ENCODE measurements at regions not wholly inside any gene's neighbourhood (a gene's known extent, or its start where the extent isn't known, plus 50 kb on each side); places are given as distances from the start of the nearest gene placed in this dataset.

DNA sequence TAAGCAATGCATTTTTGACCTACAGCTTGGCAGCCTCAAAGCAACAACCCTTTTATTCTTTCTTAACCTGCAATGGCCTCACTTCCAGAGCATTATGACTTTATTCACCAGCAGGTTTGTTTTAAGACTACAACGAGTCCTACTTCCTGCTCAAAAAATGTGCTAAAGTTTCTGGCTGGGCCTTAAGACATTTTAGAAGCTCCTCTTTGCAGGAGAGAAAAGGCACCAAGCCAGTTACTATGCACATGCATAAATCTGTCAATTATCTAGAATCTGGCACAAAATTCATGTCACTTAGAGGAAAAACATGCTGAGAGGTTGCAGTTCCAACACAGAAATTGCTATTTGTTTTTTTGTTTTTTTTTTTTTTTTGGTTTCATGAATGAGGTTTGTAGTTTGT, 223.0 kb upstream of the EPHA5 start:
- Mint-ChIP-seq H3K9me3 (peaks cover 0 to 10% (median 2%) of the 10 kb centered on the region in 3 donors), H3K4me1 (no peaks in the 10 kb centered on the region)

DNA sequence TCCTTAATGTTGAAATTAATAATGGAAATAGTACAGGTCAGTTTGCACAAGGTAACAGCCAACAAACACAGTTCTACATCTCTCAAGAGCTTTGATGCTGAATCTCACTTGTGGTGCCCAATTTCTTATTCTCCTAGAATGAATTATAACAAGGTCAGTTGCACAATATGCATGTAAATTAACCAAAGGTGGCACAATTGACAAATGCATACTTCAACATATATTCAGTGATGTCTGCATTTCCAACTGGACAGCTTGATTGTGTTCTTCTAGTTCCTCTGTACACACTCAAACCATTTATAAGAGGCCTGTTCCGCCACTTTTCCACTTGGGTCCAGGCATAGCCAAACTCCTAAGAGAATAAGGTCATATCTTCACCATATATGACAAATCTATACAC, 210.3 kb upstream of the EPHA5 start:
- no peaks in the 10 kb centered on the region for H3K36me3 Mint-ChIP-seq
- H3K9me3 Mint-ChIP-seq: peaks cover 0 to 4% (median 0%) of the 10 kb centered on the region in 3 donors
- H3K4me3 Mint-ChIP-seq: no peak overlapping the region
- H3K4me1 Mint-ChIP-seq: peaks cover 0 to 1% (median 0%) of the 10 kb centered on the region in 3 donors
- no peak overlapping the region for H3K27ac Mint-ChIP-seq
- H3K27me3 Mint-ChIP-seq: no peaks in the 10 kb centered on the region

More for the DNA sequence above, 223.0 kb upstream of the EPHA5 start:
- Mint-ChIP-seq H3K36me3 (no peaks in the 10 kb centered on the region), H3K27ac (no peak overlapping the region), H3K4me3 (no peak overlapping the region), H3K27me3 (no peaks in the 10 kb centered on the region)

DNA sequence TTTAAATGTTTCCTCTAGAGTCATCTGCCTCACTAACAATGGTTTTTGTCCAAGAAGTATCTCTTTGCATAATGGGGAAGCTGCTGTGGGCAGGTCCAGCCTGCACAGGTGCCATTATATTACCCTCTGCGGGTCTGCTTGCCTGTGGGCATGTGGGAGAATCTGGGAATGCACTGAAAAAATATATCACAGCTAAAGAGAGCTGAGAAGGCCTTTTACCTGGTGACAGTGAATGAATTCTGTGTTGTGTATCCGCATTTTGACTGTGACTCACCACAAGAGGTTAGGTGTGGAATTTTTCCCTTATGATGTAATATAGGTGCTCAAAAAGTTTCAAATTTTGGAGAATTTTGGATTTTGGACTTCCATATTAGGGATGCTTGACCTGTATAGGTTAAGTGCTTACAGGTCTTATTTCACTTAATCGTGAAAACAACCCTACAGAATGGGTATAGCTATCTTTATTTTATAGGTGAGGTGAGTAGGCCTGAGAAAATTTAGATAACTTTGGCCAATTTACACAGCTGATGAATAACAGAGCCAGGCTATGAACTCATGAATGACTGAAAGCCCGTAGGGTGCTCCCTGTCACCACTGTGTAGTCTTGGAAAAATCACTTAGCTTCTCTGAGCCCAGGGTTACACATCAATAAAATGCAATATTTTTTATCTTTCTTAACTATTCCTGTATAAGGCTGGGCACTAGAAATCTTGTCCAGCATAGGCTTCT, 198.0 kb upstream of the EPHA5 start:
- Mint-ChIP-seq H3K4me1 (no peaks in the 10 kb centered on the region), H3K9me3 (peaks cover 0 to 10% (median 5%) of the 10 kb centered on the region in 3 donors), H3K36me3 (no peaks in the 10 kb centered on the region), H3K27me3 (no peaks in the 10 kb centered on the region), H3K4me3 (no peak overlapping the region), H3K27ac (no peak overlapping the region)

DNA sequence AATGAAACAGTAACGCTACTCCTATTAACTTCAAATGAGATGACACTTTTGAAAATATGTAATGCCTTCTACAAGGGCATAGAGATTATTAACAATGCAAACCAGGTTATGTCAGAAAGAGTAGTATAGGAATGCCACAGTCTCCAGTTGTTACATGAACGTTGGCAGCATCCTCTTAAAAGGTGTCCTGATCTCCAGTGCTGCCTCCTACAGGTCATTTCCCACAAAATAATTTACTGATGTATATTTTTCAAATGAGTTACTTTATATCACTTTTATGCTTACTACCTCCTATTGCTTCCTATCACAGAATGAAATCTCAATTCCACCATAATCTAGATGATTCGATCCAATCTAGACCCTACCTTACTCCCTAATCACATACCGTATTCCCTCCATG, 195.2 kb upstream of the EPHA5 start:
- H3K9me3 Mint-ChIP-seq: peaks cover 2 to 10% (median 5%) of the 10 kb centered on the region in 3 donors
- no peak overlapping the region for H3K27ac Mint-ChIP-seq
- H3K36me3 Mint-ChIP-seq: no peaks in the 10 kb centered on the region
- no peak overlapping the region for H3K4me3 Mint-ChIP-seq
- no peaks in the 10 kb centered on the region for H3K27me3 Mint-ChIP-seq
- no peaks in the 10 kb centered on the region for H3K4me1 Mint-ChIP-seq

DNA sequence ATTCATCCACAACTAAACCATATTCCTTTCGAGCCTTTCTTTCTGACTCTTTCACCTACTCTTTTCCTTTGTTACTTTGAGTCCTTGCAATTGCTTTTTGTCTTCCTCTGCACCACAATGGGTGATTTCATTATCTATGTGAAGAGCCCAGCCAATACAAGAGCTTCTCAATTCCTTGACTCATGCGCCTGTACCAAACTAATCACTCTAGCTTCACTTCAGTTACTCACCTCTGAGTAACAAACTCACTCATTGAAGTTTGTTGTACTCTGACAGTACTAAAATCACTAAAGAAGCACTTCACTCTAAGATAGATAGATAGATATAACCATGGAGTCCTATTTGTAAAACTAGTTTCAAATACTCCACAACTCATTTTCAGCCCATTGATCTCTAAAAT, 191.7 kb upstream of the EPHA5 start:
- peaks cover 0 to 3% (median 2%) of the 10 kb centered on the region in 3 donors for H3K9me3 Mint-ChIP-seq
- no peaks in the 10 kb centered on the region for H3K4me1 Mint-ChIP-seq
- no peak overlapping the region for H3K27ac Mint-ChIP-seq
- H3K36me3 Mint-ChIP-seq: no peaks in the 10 kb centered on the region
- H3K4me3 Mint-ChIP-seq: no peak overlapping the region
- H3K27me3 Mint-ChIP-seq: no peaks in the 10 kb centered on the region

DNA sequence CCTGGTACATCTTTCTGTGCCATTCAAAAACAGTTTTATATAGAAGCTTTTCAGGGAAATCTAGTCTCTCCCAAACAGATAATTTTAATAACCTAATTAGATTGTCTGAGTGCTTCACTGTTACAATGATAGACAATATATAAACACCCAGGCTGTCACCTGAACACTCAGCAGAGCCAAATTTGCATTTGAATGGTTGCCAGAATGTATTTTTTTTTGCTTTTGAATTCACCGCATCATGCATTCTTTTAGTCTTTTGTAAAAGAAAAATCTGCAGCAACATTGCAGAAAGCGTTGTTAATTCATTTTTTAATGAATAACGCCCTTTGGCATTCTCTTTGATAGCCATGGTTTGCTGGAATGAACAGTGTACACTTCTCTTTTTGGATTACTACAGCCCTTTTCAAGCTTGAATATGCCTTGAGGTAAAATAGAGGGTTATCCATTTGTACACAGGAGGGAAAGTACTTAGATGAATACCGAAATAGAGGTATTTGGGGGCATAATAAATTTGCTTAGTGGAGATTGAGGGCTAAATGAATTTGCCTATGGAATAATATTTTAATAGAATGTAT, 175.0 kb upstream of the EPHA5 start:
- Mint-ChIP-seq H3K9me3 (peaks cover 0 to 6% (median 5%) of the 10 kb centered on the region in 3 donors), H3K36me3 (no peaks in the 10 kb centered on the region), H3K27ac (no peak overlapping the region), H3K27me3 (no peaks in the 10 kb centered on the region), H3K4me3 (no peak overlapping the region), H3K4me1 (no peaks in the 10 kb centered on the region)

DNA sequence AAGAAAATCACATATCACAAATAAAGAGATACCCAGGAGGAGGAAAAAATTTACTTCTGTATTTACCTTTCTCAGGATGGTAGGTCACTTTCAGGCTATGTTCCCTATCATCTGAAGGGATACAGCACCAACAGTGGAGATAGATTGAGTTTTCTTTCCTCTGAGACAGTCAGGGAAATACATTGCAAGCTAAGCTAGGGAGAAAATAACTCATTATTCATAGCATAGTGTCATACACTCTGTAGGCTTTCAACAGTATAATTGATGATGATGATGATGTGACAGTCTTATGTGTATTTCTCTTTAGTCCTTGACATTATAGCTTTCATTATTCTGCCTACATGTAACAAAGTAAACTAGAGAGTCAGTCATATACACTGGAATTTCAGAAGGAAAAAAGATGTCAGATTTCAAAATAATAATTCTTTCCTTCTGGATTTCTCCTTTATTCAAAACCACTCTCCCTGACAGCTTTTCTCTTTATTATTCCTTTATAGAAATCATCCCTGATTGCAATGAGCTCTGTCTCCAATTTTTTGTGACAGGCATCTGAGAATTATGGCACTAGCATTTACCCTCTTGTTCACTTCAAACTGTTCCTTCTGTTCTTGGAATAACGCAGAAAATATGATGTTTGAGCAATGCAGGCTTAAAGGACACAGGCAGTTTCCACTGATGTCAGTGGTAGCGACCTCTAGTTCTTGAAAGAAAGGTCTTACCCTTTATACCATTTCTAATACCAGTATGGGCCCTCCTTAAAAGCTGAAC, 169.1 kb upstream of the EPHA5 start:
- no peak overlapping the region for H3K4me3 Mint-ChIP-seq
- H3K27ac Mint-ChIP-seq: no peak overlapping the region
- no peaks in the 10 kb centered on the region for H3K27me3 Mint-ChIP-seq
- H3K4me1 Mint-ChIP-seq: no peaks in the 10 kb centered on the region
- H3K36me3 Mint-ChIP-seq: no peaks in the 10 kb centered on the region
- H3K9me3 Mint-ChIP-seq: peaks cover 0 to 7% (median 3%) of the 10 kb centered on the region in 3 donors

DNA sequence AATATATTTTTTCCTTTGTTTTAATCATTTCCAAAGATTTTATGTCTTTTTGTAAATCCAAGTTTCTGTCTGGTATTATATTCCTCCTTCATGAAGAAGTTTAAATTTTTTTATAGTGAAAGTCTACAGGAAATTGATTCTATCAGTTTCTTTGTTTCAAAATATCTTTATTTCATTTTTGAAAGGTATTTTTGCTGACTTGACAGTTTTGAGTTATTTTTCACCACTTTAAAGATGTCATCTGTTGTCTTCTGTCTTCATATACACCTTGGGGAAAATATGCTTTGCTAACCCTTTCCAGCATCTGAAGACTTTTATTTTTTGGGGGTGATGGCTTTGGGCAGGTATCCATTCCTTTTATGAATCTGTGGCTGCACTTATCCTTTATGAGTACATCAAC, 164.4 kb upstream of the EPHA5 start:
- no peaks in the 10 kb centered on the region for H3K4me1 Mint-ChIP-seq
- no peak overlapping the region for H3K4me3 Mint-ChIP-seq
- H3K27ac Mint-ChIP-seq: no peak overlapping the region
- H3K36me3 Mint-ChIP-seq: no peaks in the 10 kb centered on the region
- H3K27me3 Mint-ChIP-seq: no peaks in the 10 kb centered on the region
- peaks cover 0 to 7% (median 3%) of the 10 kb centered on the region in 3 donors for H3K9me3 Mint-ChIP-seq

DNA sequence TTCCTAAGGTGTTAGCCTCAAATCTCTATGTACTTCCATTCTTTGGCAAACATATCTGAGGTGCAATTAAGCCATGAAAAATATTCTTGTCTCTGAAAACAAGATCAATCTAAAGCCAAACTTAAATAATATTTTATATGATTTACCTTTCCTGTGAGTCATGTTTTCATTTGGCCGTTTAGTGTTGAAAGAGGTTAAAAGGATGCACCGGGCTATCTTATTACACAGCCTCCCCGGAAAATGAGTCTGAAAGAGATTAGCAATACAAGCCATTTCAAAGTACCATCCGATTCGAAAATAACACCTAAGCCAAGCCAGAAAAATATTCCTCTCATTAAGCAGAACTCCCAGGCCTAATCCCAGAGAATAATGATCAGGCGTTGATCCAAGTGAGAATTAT, 161.5 kb upstream of the EPHA5 start:
- H3K36me3 Mint-ChIP-seq: no peaks in the 10 kb centered on the region
- H3K9me3 Mint-ChIP-seq: peaks cover 2 to 12% (median 5%) of the 10 kb centered on the region in 3 donors
- no peak overlapping the region for H3K4me3 Mint-ChIP-seq
- no peaks in the 10 kb centered on the region for H3K27me3 Mint-ChIP-seq
- no peaks in the 10 kb centered on the region for H3K4me1 Mint-ChIP-seq
- no peak overlapping the region for H3K27ac Mint-ChIP-seq

DNA sequence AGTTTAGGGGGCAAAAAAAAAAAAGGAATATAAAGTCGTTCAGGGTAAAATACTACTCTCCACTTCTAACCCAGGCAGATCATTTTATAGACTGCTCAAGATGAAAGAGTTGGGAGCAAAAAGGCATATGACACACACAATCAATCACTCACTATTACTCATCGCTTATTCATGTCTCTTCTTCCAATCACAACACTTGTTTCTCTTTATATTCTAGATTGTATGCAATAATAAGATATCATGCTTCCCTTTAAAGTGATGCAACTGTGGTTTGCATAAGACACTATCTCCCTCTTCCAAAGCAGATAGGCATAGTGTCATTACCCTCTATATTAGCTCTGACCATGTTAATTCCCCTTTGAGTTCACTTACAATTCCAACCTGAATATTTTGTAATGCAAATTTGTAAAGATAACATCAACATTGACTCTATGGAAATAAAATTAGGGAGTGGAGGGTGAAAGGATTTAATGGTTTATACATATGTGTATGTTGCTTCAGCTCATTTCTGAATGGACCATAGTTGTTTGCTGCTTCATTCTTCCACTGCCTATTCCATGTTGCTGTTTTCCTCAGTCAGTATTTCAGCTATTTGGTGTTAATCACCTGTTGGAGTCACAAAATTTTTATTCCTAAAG, 154.9 kb upstream of the EPHA5 start:
- no peak overlapping the region for H3K27ac Mint-ChIP-seq
- no peaks in the 10 kb centered on the region for H3K4me1 Mint-ChIP-seq
- no peaks in the 10 kb centered on the region for H3K36me3 Mint-ChIP-seq
- no peaks in the 10 kb centered on the region for H3K27me3 Mint-ChIP-seq
- H3K9me3 Mint-ChIP-seq: peaks cover 2 to 28% (median 4%) of the 10 kb centered on the region in 3 donors
- H3K4me3 Mint-ChIP-seq: no peak overlapping the region

DNA sequence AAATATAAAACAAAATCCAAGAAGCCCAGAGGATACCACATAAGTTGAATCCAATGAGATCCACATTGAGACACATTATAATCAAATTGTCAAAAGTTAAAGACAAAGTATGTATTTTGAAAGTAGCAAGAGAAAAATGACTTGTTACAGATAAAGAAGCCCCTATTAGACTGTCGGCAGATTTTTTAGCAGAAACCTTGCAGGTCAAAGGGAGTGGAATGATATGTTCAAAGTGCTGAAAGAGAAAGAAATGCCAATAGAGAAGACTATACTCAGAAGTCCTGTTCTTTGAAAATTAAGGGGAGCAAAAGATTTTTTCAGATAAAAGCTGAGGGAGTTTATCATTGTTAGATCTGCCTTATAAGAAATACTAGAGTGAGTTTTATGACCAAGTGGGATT, 148.9 kb upstream of the EPHA5 start:
- Mint-ChIP-seq H3K36me3 (no peaks in the 10 kb centered on the region), H3K4me1 (peaks cover 0 to 1% (median 0%) of the 10 kb centered on the region in 3 donors), H3K4me3 (no peak overlapping the region), H3K9me3 (peaks cover 3 to 43% (median 8%) of the 10 kb centered on the region in 3 donors), H3K27ac (no peak overlapping the region), H3K27me3 (no peaks in the 10 kb centered on the region)

DNA sequence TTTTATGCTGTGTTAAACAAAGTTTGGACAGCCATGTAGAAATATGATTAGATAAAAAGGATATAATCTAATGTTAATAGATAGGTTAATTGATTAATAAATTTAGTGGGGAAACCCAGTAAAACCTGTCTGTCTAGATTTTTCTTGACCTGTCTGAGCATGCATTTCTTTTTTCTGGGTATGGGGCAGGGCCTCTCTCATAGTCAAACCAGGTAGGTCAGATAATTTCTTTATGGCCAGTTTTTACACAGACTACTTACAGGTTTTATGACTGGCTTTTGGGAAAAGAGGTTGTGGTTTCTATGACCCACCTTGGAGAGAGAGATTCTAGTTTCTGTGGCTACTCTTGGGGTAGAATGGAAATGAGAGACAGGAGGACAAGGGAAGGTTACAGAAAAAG, 135.6 kb upstream of the EPHA5 start:
- no peak overlapping the region for H3K27ac Mint-ChIP-seq
- no peaks in the 10 kb centered on the region for H3K4me1 Mint-ChIP-seq
- H3K9me3 Mint-ChIP-seq: peaks cover 5 to 9% (median 8%) of the 10 kb centered on the region in 3 donors

DNA sequence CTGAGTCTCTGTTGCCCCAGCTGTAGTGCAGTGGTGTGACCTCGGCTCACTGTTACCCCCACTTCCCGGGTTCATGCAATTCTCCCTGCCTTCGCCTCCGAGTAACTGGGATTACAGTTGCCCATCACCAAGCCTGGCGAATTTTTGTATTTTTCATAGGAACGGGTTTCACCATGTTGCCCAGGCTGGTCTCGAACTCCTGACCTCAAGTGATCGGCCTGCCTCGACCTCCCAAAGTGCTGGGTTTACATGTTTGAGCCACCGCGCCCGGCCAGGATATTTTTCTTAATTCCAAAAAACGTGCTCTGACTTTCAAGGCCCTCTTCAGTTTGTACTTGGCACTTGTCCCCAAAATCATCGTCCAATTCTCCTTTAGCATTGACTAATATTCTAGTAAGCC, 129.2 kb upstream of the EPHA5 start:
- Mint-ChIP-seq H3K4me1 (no peaks in the 10 kb centered on the region), H3K27me3 (no peaks in the 10 kb centered on the region), H3K9me3 (peaks cover 0 to 7% (median 3%) of the 10 kb centered on the region in 3 donors), H3K36me3 (peaks cover 3% of the 10 kb centered on the region), H3K27ac (no peak overlapping the region), H3K4me3 (no peak overlapping the region)

More for the DNA sequence above, 135.6 kb upstream of the EPHA5 start:
- Mint-ChIP-seq H3K36me3 (peaks cover 1% of the 10 kb centered on the region), H3K4me3 (no peak overlapping the region), H3K27me3 (no peaks in the 10 kb centered on the region)

DNA sequence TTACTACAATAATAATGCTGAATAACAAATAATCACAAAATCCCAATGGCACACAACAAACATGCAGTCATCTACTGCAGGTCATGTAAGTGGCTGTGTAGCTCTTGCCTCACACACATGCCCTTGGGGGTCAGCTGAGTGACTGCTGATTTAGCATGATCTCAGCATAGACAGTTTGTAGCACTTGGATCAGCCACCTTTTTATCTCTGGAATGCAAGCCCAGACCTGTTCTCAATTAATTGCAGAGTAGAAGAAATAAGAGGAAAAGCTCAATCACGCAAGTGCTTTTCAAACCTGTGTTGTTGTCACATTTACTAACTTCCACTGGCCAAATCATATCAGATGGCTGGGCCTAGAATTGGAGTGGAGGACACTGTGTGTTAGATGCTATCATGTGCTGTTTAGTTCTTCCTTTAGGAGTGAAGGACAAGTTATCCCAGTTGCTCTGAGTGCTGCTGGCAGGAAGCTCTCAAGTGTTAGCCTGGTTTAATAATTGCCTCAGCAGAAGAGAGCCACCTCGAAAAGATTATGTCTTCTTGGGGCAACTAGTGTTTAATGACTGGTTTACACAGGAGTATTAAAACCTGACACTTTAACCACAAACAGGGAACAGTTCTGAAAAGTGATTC, 128.3 kb upstream of the EPHA5 start:
- Mint-ChIP-seq H3K9me3 (peaks cover 0 to 6% (median 2%) of the 10 kb centered on the region in 3 donors), H3K4me1 (no peaks in the 10 kb centered on the region), H3K27me3 (no peaks in the 10 kb centered on the region), H3K36me3 (peaks cover 3% of the 10 kb centered on the region), H3K4me3 (no peak overlapping the region), H3K27ac (no peak overlapping the region)

Measured in IgD-negative memory B cell (primary cell).